ENCODE measurements at regions not wholly inside any gene's neighbourhood (a gene's known extent, or its start where the extent isn't known, plus 50 kb on each side); places are given as distances from the start of the nearest gene placed in this dataset.
A peak's percentile ranks its signal among the peaks of the same experiment; 100 is the strongest.

DNA sequence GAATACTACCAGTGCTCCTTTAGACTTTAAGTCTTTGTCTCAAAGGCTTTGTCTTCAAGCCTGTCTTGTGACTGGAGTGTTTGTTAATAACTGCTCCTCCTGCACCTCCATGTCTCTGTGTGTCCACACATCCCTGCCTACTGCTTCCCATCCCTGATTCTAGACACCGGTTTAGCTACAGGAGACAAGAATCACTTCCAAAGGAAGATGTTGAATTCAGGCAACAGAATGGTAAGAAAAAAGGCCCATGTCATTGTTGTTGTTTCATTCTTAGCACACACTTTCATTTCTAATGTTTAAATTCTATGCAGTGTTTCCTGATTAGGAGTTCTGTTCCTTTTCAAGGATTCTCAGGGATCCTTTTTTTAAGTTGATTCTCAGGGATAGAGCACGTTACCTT is 293.6 kb upstream of the STXBP5 start:
- intact Hi-C loops (cut with DNase I), result no loop called here
- Histone ChIP-seq H3K4me3 (no peak overlapping the region), H3K4me1 (replicated peaks in 1 of 2) (peaks cover 18 to 30% of the 10 kb centered on the region in 2 donors), H3K27me3 (no peaks in the 10 kb centered on the region), H3K9me3 (replicated peaks in 1 of 3) (no peaks in the 10 kb centered on the region), H3K36me3 (replicated peaks in 1 of 2) (no peaks in the 10 kb centered on the region), H3K27ac (no peak overlapping the region)
- TF ChIP-seq, protein P1, sequence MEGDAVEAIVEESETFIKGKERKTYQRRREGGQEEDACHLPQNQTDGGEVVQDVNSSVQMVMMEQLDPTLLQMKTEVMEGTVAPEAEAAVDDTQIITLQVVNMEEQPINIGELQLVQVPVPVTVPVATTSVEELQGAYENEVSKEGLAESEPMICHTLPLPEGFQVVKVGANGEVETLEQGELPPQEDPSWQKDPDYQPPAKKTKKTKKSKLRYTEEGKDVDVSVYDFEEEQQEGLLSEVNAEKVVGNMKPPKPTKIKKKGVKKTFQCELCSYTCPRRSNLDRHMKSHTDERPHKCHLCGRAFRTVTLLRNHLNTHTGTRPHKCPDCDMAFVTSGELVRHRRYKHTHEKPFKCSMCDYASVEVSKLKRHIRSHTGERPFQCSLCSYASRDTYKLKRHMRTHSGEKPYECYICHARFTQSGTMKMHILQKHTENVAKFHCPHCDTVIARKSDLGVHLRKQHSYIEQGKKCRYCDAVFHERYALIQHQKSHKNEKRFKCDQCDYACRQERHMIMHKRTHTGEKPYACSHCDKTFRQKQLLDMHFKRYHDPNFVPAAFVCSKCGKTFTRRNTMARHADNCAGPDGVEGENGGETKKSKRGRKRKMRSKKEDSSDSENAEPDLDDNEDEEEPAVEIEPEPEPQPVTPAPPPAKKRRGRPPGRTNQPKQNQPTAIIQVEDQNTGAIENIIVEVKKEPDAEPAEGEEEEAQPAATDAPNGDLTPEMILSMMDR (IDR thresholded peaks at IDR 0.05), result no peak
- no peak for TF ChIP-seq POLR2A (IDR thresholded peaks at IDR 0.05)
- 92 to 98% (median 98%) methylated on average over 2 of the region's 2 CpGs for WGBS, 4 donors
- no peak for DNase-seq

DNA sequence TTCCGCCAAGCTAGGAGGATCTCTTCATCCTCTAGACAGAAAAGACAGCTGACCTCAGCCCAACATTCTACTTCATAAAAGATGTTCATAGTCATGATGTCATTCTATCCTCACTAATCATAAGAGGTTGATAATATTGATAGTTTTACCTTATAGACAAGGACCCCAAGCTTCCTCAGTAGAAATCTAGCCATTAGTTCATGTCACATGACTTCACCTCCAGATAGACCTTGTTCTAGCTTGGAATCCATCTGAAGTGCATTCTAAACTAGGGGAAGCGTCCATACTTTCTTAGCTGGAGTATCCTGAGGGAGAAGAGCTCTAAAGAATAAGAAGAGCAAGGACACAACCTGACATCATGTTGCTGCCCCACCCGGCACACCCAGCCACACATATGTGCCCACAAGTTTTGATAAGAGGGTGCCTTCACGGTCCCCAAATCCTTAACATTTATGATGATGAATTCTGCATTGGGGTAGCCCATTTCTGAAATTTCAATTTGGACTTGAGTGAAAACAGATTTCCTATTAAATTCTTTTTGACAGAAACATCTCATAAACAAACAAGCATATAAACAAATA is 292.5 kb upstream of the STXBP5 start:
- WGBS, 4 donors, result 92 to 99% (median 95%) methylated on average over 4 of the region's 4 CpGs
- DNase-seq, result no peak
- intact Hi-C loops (cut with DNase I), result no loop called here

DNA sequence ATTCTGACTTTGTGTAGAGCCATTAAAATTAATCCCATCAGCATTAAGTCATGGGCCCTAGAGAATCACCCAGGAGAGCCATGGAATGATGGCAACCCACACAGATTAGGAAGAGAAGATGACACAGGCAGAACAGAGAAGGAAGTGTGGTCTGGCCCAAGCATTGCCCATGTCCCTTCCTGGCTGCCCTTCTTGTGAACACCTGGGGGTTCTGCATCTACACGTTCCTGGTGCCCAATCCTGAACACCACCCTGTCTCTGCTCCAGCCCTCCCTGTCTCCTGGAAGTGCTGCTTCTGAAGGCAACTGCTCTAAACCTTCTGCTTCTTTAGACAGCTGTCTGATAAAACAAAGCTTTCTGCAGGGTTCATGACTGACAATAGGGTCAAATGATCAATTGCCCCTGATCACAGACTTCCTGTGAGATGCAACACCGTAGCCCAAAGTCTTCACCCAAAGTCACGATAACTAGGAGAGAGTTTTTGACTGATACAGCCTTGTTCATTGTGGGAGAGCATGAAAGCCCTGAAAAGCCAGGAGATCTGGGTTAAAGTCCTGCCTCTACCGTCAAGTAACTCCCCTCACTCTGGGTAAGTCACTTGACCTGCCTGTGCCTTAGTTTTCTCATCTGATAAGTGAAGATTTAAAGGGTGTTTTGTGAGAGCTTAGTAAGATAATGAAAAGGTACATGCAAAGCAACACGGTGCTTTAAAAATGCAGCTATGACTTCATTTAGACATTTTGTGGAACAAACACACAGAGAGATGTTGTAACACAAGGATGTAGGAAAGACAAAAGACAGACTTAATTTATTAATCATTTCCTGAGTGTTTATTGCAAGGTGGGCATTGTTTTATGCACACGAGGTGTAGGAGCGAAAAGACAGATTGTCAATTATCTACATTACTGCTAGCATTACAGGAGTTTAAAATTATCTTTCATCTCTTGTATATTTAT is 291.2 kb upstream of the STXBP5 start:
- Histone ChIP-seq H3K36me3 (replicated peaks in 1 of 2) (no peaks in the 10 kb centered on the region), H3K27ac (peak overlapping the region in 4 of 5 donors; percentile 84 to 93 (median 90)), H3K9me3 (replicated peaks in 1 of 3) (no peaks in the 10 kb centered on the region), H3K27me3 (no peaks in the 10 kb centered on the region), H3K4me3 (no peak overlapping the region), H3K4me1 (replicated peaks in 1 of 2) (peaks cover 18 to 29% of the 10 kb centered on the region in 2 donors)
- WGBS, 4 donors, result 64 to 70% (median 70%) methylated on average over 7 of the region's 7 CpGs
- no peak for DNase-seq
- intact Hi-C loops (cut with DNase I), result no loop called here
- TF ChIP-seq, protein P1 (IDR thresholded peaks at IDR 0.05), result no peak
- no peak for TF ChIP-seq POLR2A (IDR thresholded peaks at IDR 0.05)

More for the DNA sequence above, 292.5 kb upstream of the STXBP5 start:
- no peak for TF ChIP-seq POLR2A (IDR thresholded peaks at IDR 0.05)
- TF ChIP-seq, protein P1 (IDR thresholded peaks at IDR 0.05), result no peak
- H3K27me3 ChIP-seq, result no peaks in the 10 kb centered on the region
- peaks cover 18 to 29% of the 10 kb centered on the region in 2 donors for H3K4me1 ChIP-seq (replicated peaks in 1 of 2)
- H3K27ac ChIP-seq, result no peak overlapping the region
- no peaks in the 10 kb centered on the region for H3K36me3 ChIP-seq (replicated peaks in 1 of 2)
- H3K4me3 ChIP-seq, result no peak overlapping the region
- no peaks in the 10 kb centered on the region for H3K9me3 ChIP-seq (replicated peaks in 1 of 3)

DNA sequence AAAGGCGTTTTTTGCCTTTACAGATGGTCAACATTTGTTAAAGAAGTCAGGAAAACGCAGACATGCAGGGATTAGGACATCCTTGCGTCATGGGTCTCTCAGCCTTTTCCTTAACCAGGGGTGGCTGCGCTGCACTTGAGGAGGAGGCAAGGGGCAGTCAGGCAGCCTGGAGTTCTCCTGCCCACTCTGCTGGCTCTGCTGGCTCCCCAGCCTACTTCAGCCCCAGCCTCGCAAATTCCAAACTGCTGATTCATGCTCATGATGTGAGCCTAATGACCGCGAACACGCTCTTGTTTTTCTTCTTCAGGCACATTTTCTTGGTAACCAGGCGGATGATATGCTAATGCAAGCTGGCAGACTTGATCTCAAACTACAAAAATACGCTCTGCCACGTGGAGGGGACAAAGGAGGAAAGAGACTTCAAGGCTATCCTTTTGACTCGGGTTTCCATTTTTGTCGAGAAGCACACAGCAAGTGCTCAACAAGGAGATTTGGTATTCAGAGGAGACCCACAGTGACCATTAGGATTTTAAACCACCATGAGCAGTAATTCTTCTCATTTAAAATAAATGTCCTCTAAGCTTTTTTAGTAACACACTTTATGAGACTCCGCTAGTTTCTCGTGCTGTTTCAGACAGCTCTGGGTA is 290.3 kb upstream of the STXBP5 start:
- intact Hi-C loops (cut with DNase I), result no loop called here

More for the DNA sequence above, 290.3 kb upstream of the STXBP5 start:
- peak overlapping the region in 1 of 4 donors; percentile 37 for H3K4me3 ChIP-seq
- peak overlapping the region; percentile 84 to 93 (median 91) for H3K27ac ChIP-seq
- no peaks in the 10 kb centered on the region for H3K36me3 ChIP-seq (replicated peaks in 1 of 2)
- WGBS, 4 donors, result 6 to 22% (median 14%) methylated on average over 14 to 15 of the region's 15 CpGs
- H3K4me1 ChIP-seq (replicated peaks in 1 of 2), result peaks cover 18 to 29% of the 10 kb centered on the region in 2 donors
- H3K27me3 ChIP-seq, result no peaks in the 10 kb centered on the region
- peak; percentile 72 to 94 (median 89) for DNase-seq
- peak in 1 of 2 donors; percentile 88 for TF ChIP-seq POLR2A (IDR thresholded peaks at IDR 0.05)
- TF ChIP-seq, protein P1 (IDR thresholded peaks at IDR 0.05), result no peak
- H3K9me3 ChIP-seq (replicated peaks in 1 of 3), result no peaks in the 10 kb centered on the region
